Posterior cingulate gyrus (tissue), 11 donors: ENCODE measurements at regions not wholly inside any gene's neighbourhood (a gene's known extent, or its start where the extent isn't known, plus 50 kb on each side); places are given as distances from the start of the nearest gene placed in this dataset.
A peak's percentile ranks its signal among the peaks of the same experiment; 100 is the strongest.

Experiments
- DNase-seq, 10 donors: peaks; one replicate each; pipeline versions ENCODE4 v3.0.0 to v3.0.0-alpha.2; 2020 to 2021; ENCODE audit warnings: mixed read lengths in 3 of 10
- intact Hi-C: fragments of 100-400 bp; cut with DNase I; formaldehyde crosslinking; loops from one replicate; pipeline ENCODE4 v1.15.1; 2023

DNA sequence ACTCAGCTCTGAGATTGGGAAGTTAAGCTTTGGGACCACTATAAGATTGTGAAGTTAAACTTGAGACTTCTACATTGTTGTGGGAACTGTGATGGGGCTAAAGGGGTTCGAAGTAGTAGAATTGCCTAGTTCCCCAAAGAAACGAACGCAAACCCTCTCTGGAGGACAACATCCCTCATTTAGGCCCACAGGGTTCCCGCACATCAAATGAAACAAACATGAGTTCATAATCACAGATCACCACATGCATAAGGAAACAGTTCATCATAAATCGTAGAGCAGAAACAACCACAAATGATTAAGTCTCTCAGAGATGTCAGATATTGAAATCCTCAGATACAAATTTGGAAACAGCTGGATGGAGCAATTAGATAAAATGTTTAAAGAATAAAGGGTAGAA, 55.9 kb upstream of the HPCAL1 start:
- DNase-seq, result peak in 1 of 10 donors; percentile 46
- intact Hi-C loops, result no loop called here

DNA sequence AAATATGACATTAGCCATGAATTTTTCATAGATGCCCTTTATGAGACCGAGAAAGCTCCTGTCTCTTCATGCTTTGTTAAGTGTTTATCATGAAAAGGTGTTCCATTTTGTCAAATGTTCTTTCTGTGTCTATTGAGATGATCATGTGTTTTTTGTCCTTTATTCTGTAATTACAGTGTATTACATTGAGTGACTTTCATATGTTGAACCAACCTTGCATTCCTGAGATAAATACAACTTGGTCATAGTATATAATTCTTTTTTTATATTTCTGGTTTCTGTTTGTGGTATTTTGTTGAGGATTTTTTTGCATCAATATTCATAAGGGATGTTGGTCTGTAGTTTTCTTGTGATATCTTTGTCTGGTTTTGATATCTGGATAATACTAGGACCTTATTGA, 52.9 kb upstream of the HPCAL1 start:
- intact Hi-C loops, result no loop called here
- no peak for DNase-seq

DNA sequence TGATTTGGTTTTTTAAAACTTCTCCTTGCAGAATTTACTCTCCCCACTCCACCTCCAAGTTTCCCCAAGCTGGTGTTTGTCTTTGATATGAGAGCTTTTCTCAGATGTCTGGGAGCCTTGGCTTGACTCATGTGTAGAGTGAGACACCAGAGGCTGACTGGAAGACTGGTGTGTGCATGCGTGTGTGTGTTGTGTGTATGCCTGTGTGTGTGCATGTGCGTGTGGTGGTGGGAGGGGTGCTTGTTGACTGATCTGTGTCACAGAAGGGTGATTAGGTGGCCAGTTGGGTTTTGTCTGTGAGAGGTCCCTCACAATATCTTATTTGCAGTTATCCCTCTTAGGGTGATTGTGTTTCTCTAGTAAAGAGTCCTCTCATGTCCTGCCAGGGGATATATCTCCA, 50.5 kb upstream of the HPCAL1 start:
- intact Hi-C loops, result no loop called here
- peak in 2 of 10 donors; percentile 20 to 29 for DNase-seq

DNA sequence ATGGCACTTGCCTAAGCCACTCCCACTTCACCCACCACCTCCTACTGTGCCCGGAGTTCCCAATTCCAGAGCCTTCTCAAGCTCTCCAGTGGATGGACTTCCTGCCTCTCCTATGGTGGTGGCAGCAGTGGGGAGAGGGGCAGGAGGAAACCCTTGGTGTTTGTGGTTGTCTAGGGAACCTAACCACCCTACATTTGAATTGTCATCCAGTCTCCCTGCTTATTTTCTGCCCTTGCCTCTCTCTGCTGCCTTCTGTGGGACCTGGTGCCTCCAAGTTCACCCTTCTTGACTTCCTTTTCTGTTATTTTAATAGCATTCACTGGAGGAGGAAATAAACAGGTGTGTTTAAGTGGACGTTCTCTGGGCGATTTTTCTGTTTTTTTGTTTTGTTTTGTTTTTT, 50.0 kb upstream of the HPCAL1 start:
- DNase-seq, result peak in 1 of 10 donors; percentile 21
- intact Hi-C loops, result no loop called here
